Omental fat pad (tissue), 3 donors: ENCODE measurements at regions not wholly inside any gene's neighbourhood (a gene's known extent, or its start where the extent isn't known, plus 50 kb on each side); places are given as distances from the start of the nearest gene placed in this dataset.

Source experiments
- ATAC-seq: fragments of 150-250 bp; one replicate; pipeline ENCODE4 v1.9.1; 2016; ENCODE audit warnings: mild to moderate bottlenecking, moderate library complexity; ENCODE audit not compliant: low FRiP score
- DNase-seq: peaks from one replicate; pipeline ENCODE4 v3.0.0-alpha.2; 2019; ENCODE audit warnings: low spot score
- CTCF ChIP-seq, 3 donors: fragments of 450-650 bp; IDR thresholded peaks; one replicate each; pipeline ENCODE4 v1.5.1; 2016 to 2017; ENCODE audit warnings: antibody characterized with exemption in 3 of 3, mild to moderate bottlenecking in 3 of 3, moderate library complexity in 2 of 3

DNA sequence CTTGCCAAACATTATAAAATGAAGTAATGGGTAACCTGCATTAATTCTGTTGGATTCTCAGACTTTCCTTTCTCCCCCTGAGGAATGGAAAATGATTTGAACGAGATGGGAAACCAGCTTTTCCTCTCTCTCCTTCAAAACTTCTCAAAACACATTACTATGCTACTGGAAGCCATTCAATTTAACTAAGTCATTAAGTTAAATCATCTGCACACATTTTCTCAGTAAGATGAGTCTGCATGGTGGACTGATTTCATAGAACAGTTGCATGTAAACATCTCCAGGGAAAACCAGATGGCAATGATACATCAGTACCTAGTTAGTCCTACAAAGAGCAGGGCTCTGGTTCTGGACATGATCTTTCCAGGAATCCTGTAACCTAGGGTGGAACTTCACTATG, 59.9 kb downstream of the BMP4 start:
- no peak for ATAC-seq
- no peak for DNase-seq
- TF ChIP-seq CTCF (IDR thresholded peaks at IDR 0.05), result no peak

DNA sequence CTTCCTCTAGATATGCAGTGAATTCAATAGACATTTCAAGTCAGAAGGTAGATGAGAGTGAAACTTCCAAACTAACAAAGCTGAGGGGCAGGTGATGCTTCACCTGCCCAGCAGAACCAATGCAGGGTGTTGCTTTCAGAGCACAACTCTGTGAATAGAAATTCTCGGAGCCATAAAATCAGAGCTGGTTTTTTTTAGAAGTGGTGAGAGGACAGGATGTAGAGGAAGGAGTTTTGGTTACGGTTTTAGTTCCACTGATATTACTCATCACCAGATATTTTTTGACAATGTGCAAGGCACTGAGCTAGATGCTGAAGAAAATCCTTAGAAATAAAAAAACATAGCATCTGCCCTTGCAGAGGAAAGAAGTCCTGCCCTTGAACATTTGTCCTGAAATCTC, 62.2 kb downstream of the BMP4 start:
- DNase-seq (no peak), ATAC-seq (no peak)
- TF ChIP-seq CTCF (IDR thresholded peaks at IDR 0.05), result no peak

GRCh38 chr14:53893374-53893773, 63.3 kb downstream of the BMP4 start:
- no peak for DNase-seq
- ATAC-seq, result no peak
- TF ChIP-seq CTCF (IDR thresholded peaks at IDR 0.05), result no peak

DNA sequence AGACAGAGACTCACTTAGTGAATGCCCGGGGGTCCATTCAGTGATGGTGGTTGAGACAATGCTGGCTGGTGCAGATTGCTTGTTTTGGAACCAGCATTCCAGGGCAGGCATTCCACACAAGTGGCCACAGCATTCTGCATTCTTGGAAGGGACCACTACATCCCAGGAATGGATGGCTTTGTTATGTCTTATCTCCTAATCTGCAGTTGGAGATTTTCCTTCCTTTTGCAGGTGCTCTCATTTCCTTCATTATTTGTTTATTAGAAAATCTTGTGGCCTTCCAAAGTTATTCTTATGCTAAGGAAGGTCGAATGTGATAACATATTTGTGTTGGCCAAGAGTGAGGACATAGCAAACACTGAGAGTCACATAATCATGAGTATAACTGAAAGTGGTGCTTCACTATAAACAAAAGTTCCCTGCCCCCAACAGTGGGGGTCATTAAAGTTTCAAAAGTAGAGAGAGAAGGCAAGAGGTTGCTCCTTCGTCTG, 66.0 kb downstream of the BMP4 start:
- ATAC-seq (no peak), DNase-seq (no peak)
- no peak for TF ChIP-seq CTCF (IDR thresholded peaks at IDR 0.05)

DNA sequence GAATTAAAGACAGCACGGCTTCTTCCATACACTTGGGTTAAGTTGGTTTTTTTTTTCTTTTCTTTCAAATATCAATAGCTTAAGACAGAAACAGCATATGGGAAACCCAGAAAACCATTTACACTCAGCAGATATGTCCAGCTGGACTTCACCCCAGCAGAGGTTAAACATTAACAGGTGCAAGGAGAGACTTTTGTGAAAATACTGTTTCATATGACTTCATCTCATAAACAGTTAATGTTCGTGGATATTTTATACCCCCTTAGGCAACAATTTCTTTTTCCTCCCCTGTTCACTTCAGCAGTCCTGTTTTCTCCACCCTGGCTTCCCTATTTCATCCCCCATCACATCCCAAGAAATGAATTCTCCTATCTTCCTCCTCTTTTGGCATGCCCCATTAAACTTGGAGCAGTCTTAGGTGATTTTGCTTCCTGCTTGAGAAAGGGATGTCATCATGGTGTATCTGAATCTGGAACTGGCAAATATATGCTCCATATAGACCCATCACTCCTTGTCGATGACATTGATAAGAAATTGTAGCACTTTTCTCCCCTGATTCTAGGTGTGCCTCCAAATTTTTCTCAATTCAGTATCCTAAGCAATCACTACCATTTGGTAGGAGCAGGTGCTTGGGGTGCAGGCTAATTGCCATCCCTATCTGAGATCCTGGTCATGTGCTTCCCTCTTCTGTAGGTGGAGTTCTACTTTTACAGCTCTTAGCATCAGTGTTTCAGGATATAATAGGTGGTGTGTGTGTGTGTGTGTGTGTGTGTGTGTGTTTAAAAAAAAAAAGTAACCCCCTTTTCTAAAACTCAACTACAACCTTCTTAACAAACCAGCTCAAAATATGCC, 67.9 kb downstream of the BMP4 start:
- DNase-seq, result no peak
- TF ChIP-seq CTCF (IDR thresholded peaks at IDR 0.05), result no peak
- no peak for ATAC-seq

DNA sequence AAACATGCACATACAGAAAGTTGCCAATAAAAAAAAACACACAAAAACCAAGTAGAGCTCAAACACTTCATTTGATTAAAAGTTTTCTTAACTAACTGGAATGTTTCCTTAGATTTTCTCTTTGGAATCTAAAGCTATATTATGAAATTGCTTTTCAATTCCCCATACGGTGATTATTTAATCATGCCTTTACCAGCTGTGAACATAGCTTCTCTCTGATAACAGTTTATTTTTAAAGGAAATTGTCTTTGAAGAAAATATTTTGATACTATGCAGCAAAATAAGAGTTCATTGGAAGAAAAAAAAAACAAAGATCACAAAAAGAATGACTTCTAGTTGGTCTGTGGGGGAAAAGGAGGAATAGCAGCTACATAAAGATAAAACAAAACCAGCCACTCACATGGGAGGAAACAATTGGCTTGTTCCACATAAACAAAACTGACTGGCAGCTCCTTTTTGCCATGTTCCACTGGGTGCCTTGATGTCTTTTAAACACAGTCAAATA, 71.4 kb downstream of the BMP4 start:
- no peak for ATAC-seq
- no peak for DNase-seq
- no peak for TF ChIP-seq CTCF (IDR thresholded peaks at IDR 0.05)

DNA sequence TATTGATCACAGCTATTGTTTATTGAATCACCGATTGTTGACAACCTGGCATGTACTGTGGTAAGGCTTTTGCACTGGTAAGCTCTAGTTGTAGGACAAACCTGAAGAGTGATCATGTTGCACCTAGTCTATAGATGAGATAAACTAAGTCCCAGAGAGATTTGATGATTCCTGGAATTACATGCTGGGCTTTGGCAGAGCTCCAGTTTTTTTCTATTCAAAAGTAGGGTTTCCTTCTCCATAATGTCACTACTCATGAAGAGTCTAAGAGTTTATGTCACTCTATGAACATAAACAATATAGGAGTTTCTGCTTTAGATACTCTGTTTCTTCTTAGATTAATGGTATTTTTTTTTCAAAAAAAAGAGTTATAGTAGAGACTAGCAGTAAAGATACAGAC, 72.0 kb downstream of the BMP4 start:
- TF ChIP-seq CTCF (IDR thresholded peaks at IDR 0.05), result no peak
- DNase-seq, result no peak
- no peak for ATAC-seq
